HG03558 (cell line): ENCODE measurements at regions not wholly inside any gene's neighbourhood (a gene's known extent, or its start where the extent isn't known, plus 50 kb on each side); places are given as distances from the start of the nearest gene placed in this dataset.

Experiments
- ATAC-seq: cut with Tn5 transposase; IDR thresholded peaks from one replicate; pipeline ENCODE4 v1.9.1; 2021; ENCODE audit warnings: moderate number of reproducible peaks; ENCODE audit not compliant: unreplicated experiment; ENCODE audit errors: extremely low read depth

GRCh38 chr2:12317286-12317685 lies 399.4 kb upstream of the TRIB2 start:
- ATAC-seq, result no peak

DNA sequence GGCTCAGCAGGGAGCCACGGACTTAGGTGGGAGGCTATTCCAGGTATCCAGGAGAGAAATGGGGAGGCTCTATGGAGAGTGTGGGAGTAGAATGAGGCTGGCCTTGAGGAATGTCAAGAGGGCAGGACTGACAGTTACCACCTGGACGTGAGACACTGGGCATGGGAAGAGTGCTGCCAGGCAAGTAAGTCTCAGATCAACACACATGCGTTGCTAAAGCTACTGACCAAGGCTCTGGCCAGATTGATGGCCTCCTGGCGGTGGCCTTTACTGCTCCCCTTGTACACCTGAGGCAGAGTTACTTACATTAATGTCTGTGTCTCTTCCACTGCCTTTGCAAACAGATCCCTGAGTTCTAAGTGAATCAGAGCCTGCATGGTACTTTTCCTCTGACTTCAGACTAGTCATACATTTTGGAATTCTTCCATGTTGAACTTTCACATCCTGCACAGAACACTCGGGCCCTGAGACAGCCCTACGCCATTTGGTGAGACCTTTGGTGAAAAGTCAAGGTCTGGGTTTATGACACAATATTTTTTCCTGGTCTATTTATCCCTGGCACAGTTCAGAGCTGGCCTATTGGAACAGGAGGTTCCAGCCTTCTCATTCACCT lies 398.8 kb upstream of the TRIB2 start:
- ATAC-seq, result no peak

DNA sequence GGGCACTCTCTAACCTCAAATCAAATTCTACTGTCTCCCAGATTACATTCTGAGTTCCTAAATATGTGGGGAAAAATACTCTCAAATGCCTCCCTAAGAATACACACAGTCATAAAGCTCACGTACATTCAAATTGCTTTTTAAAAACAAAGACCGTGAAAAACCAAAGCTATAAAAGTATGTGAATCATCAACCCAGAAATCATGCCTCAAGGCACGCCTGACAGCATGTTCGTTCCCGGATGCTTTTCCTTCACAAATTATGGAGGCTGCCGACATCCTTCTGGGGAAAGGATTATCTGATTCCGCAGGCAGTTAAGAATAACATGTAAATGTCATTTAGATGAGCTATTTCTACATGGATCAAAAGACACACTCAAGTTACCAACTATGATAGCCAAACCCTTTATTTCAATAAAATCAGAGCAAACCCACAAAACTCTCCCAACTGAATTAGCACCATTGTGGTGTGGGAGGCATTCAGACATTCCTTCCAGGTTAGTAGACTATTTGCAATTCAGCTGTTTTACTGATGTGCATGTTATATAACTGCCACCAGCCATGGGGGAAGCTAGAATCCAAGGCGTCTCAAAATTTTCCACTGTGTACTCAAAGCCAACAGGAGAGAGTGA lies 398.2 kb upstream of the TRIB2 start:
- ATAC-seq, result no peak

DNA sequence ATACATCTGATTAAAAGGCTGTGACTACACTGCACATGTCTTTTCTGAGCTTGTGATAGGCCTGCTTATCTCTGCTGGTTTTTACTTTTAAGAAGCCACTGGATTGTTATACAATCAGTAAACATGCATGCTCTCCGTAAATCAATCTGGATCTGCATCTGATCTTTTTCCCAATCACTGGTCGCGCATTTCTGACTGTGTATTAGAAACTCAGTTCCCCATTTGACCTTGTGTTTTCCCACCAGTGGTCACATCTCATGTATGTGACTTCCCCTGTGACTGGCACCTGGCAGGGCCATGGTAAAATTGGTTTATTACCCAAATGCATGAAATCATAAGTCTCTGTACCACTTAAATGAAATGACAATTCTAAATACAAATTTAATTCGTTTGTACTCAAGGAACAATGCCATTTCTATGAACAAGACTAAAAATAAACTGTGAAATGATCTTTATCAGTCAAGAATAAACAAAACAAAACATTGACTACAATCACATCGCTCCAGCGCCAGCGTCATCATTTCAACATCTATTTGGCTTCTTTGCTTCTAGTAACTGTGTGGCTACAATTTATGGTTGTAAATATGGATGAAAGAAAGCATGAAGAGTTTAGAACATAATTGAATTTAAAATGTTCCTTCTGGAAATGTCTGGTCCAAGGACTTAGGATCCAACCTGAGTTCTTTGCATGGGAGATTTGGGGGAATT lies 396.6 kb upstream of the TRIB2 start:
- ATAC-seq, result no peak

- no peak for ATAC-seq
These were observed 395.6 kb upstream of the TRIB2 start for GRCh38 chr2:12320991-12321641.

DNA sequence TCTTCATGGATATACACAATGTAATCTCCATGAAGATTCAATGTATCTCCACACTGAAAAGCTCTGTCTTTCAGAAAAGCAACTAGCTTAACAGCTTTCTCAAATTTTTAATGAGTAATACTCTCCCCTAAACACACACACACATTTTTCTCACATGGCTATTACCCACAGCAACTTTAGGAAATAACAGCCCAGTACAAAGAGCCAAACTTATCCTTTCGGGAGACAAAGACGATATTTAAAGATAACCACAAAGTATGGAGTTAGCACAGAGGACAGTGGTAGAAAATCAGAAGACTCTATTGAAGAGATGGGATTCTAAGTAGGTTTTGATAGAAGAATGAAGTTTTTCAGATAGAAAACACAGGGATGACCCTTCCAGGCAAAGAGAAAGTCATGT lies 394.9 kb upstream of the TRIB2 start:
- no peak for ATAC-seq

DNA sequence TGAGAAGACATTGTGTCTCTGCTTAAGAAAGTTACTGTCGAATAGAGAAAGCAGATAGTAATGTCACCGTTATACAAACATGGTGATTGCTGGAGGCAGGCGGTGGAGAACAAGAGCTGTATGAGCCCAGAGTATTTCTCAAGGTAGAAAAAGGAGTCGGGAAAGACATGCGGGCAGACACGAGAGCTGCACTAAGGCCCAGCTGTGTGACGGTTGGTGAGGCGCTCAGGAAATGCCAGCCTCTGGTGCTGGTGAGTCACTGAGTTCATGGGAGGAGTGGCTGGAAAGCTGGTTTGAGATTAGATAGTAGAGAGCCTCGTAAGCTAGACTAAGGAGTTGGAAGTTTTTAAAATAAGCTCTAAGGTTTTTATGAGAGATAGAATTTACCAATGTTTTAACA lies 390.9 kb upstream of the TRIB2 start:
- ATAC-seq, result no peak

DNA sequence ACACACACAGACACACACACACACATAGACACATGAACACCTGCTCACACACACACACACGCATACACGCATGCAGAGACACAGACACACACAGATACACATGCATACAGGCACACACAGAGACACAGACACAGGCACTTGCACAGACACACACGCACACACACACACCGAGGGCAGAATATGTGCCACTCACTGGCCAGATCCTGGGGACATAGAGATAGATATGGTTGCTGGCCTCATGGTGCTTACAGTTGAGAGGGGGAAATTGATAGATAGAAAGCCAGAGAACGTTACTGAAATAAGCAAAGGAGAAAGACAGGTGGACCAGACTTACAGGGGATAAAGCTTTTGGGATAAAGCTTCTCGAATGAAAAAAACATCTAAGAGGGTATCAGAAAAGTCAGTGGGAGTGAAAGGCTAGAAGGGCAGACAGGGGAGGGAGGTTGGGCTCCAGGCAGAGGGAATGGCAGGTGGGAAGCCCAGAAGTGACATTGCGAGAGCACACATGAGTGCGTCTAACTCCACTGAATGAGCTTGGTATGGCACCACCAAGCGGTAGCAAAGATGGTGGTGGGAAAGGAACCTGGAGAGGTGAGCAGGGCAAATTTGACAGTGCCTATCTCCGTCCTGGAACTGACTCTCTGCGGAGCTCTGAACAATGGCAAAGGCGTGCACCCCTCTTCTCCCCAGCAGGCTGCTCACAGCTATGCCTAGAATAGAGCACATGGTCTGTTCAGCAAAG lies 390.1 kb upstream of the TRIB2 start:
- ATAC-seq, result no peak

DNA sequence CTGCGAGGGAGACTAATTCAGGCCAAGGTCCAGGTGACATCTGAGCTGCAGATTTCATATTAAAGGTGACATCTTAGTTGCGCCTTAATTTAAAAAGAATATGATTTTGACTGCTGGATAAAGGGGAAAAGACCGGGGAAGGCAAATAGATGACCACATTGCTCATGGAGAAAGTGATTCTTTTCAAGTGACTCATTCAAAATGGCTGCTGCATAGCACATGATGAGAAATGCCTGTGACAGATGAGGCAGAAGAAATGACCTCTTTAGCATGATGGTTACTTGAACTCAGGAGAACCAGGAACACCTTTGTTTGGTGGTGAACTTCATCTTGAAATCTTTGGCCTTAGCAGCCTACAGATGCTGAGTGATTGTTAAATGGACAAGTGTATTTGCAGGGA lies 385.8 kb upstream of the TRIB2 start:
- no peak for ATAC-seq

- ATAC-seq, result no peak
These were observed 385.0 kb upstream of the TRIB2 start for GRCh38 chr2:12331698-12332097.

GRCh38 chr2:12333293-12333692 lies 383.4 kb upstream of the TRIB2 start:
- no peak for ATAC-seq

DNA sequence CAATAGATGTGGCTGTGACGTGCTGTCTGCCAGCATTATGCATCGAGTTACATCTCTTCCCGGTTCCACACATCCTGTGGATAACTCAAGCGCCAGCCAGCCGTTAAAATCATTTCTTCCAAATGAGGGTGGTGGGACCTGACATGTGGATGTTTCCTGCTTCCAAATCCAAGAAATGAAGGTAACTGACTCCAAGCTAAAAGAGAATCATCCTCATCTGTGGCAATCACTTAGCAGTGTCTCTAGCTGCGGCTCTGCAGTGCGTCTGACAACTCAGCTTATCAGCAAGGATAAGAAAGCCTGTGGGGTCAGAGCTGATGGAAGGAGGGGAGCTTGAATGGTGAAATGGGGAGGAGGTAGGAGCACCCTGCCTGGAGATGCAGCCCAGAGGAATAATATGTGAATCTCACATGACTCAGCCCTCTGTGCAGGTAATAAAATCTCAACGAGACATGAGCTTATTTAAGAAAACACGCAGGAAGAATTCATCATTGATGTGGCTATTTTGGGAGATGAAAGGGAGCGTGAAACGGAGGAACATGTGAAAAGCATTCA lies 382.2 kb upstream of the TRIB2 start:
- ATAC-seq, result no peak

- ATAC-seq, result no peak
These were observed 381.6 kb upstream of the TRIB2 start for GRCh38 chr2:12335131-12335530.

GRCh38 chr2:12335995-12336394 lies 380.7 kb upstream of the TRIB2 start:
- no peak for ATAC-seq

GRCh38 chr2:12338946-12339697 lies 377.6 kb upstream of the TRIB2 start:
- ATAC-seq, result no peak

DNA sequence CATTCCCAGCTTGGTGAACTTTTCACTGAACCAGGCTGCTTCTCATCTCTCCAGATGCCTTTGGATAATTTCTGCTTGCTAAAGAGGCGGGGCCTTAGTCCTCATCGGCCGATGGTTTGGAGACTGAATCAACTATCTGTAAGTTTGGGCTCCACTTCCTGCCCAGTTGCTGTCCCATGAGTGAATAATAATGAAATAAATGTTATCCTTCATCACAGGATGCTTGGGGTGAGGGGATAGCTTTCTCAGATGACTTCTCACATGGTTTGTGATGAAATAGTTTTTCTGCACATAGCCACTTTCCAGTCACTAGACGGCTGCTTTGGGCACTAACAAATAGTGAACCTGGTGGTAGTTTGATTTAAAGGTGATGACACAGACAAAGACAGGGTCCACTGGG lies 376.6 kb upstream of the TRIB2 start:
- ATAC-seq, result no peak

DNA sequence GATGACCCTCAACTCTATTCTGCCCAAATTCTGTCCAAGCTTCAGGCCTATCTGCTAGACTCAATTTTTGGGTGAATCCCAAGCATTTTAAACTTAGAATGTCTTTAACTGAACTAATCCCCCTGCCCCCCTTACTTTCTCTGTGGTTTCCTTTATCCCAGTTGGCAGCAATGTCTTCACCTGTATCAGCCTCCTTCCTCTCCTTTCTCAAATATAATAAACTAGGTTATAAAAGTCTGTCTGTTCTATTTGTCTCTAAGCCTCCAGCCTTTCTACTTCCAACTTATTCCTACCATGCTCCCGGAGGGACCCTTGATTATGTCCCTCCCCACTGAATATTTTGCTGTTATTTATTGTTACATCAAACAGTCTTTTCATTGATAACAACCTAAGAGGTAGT lies 375.5 kb upstream of the TRIB2 start:
- ATAC-seq, result no peak

DNA sequence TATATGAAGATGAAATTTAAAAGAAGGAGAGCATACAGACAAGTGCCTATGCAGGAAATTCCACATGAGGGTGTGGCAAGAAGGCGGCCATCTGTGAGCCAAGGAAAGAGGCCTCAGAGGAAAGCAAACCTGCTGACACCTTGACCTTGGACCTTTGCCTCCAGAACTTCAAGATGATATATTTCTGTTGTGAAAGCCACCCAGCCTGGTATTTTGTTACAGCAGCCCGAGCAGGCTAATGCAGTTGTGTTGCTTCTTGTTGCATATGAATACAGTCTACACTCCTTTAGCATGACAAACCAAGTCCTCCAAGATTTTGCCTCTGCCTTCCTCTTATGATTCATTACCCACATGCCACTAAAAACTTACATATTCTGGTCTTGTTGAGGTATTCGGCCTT lies 374.8 kb upstream of the TRIB2 start:
- no peak for ATAC-seq

GRCh38 chr2:12343141-12343540 lies 373.6 kb upstream of the TRIB2 start:
- ATAC-seq, result no peak

- no peak for ATAC-seq
These were observed 369.7 kb upstream of the TRIB2 start for GRCh38 chr2:12347066-12347493.
